Glomerular visceral epithelial cell (primary cell): ENCODE measurements at regions not wholly inside any gene's neighbourhood (a gene's known extent, or its start where the extent isn't known, plus 50 kb on each side); places are given as distances from the start of the nearest gene placed in this dataset.

Experiments
- DNase-seq: peaks from one replicate; pipeline ENCODE4 v3.0.0-alpha.2; 2016; ENCODE audit errors: extremely low spot score

- DNase-seq, result no peak
Observed at GRCh38 chr14:104319491-104320241, 181.3 kb downstream of the KIF26A start.

GRCh38 chr14:104320611-104321086 is 182.3 kb downstream of the KIF26A start:
- DNase-seq, result no peak

- DNase-seq, result no peak
Observed at GRCh38 chr14:104321088-104321801, 182.9 kb downstream of the KIF26A start.

GRCh38 chr14:104321802-104322130 is 183.4 kb downstream of the KIF26A start:
- no peak for DNase-seq

DNA sequence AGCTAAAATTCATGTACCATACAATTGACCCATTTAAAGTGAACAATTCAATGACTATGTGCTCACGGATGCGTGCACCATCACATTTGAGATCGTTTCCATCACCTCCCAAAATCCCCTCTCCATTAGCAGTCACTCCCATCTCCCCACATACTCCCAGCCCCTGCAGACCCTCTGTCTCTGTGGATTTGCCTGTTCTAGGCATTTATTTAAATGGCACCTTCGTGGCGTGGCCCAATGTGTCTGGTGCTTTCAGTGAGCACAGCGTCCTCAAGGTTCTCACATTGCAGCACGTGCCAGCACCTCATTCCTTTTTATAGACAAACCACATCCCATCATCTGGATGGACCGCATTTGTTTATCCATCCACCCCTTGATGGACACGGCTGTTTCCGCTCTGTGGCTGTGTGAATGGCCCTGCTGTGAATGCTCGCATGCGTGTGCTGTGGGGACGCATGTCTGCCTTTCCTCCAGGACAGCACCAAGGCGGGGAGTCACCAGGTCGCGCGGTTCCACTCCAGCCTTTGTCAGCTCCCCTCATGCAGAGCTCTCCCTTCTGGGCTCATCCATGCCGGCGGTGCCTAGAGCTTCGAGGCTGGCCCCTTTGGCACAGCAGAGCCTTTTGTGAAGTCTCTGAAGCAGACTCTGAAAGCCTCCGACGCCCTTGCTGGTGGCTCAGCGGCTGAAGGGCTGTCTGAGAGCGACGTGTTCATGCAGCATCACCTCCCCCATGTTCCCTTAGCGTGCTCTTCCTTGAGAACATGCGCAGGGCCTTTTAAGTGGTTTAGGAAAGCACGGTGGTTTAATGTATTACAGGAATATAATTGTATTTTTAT is 184.4 kb downstream of the KIF26A start:
- no peak for DNase-seq

DNA sequence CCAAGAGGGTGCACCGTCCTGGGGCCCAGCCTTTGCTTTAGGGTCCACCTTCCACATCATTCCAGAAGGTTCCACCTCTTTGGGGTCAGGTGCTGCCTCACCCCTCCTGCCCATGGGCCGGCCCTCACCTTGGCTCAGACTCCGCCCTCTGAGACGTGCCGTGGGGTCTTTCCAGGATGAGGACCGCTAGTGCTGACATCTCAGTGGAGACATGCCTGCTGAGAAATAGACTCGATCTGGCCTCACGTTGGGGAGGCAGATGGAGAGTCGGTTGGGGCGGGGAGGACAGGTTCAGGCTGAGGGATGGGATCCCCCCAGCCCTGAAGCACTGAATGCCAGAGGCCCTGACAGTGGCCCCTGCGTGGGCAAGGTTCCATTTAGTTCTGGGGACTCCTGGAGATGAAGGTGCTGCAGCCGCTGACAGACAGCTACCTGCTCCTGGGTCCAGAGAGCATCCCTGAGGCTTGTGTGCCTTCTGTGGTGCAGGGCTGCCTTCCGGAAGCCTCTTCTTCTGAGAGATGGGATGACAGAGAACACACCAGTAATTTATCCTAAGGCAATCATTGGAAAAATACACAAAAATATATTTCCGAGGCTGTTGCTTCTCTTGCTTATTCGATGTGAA is 185.3 kb downstream of the KIF26A start:
- no peak for DNase-seq

DNA sequence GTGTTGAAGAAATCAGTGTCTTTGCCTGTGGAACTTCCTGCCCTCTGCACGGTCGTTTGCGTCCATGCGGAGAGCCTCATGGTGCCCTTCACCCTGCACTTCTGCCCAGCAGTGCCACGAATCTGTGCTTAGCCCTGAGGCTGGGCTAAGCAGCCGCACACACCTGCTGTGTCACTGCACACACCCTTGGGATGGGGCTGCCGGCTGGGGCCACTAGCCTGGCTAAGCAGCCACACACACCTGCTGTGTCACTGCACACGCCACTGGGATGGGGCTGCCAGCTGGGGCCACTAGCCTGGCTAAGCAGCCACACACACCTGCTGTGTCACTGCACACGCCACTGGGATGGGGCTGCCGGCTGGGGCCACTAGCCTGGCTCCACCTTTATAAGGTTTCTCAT is 188.5 kb downstream of the KIF26A start:
- DNase-seq, result no peak

GRCh38 chr14:104328607-104329006 is 190.2 kb downstream of the KIF26A start:
- DNase-seq, result no peak

DNA sequence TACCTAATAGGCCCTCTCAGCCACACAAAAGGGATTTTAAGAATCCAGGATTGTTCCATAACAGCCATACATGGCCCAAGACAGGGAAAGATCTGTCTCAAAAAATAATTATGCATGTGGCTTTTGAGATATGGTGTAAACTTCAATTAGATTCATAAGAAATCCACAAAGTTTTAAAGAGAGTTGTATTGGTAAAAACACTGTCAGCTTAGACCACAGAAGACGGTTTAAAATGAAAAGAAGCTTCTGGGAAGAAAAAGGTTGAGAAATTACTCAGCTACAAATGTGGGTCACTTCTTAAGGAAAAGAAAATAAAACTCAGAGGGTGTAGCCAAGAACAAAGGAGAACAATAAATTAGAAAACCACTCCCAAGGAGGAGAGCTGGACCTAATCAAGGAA is 191.4 kb downstream of the KIF26A start:
- DNase-seq, result no peak

GRCh38 chr14:104331871-104332605 is 193.7 kb downstream of the KIF26A start:
- no peak for DNase-seq

DNA sequence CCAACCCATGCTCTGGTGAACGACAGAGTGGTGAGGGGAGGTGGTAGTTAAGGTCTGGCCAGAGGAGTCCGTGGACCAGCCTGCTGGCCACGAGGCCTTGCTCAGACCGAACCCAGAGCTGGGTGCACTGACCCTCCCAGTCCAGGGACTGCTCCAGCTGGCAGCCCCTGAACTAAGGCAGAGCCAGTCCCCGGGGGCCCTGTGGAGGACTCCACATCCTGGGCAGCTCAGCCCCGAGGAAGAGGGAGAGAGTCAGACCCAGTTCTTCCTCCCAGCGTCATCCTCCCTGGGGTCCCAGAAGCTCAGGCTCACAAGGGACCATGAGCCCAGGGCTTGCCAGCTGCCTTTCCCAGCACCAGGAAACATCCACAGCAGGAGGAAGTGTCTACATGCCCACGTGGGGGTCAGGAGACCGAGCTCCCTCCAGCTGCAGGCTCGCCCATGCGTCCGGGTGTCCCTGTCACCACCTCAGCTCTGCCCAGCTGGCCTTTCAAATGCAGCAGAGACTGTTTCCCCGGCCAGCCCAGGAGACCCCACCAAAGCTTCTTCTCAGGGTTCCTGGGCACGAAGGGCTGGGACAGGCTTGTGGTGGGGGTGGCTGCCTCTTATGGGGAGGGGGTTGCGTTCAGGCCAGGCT is 194.4 kb downstream of the KIF26A start:
- DNase-seq, result no peak

DNA sequence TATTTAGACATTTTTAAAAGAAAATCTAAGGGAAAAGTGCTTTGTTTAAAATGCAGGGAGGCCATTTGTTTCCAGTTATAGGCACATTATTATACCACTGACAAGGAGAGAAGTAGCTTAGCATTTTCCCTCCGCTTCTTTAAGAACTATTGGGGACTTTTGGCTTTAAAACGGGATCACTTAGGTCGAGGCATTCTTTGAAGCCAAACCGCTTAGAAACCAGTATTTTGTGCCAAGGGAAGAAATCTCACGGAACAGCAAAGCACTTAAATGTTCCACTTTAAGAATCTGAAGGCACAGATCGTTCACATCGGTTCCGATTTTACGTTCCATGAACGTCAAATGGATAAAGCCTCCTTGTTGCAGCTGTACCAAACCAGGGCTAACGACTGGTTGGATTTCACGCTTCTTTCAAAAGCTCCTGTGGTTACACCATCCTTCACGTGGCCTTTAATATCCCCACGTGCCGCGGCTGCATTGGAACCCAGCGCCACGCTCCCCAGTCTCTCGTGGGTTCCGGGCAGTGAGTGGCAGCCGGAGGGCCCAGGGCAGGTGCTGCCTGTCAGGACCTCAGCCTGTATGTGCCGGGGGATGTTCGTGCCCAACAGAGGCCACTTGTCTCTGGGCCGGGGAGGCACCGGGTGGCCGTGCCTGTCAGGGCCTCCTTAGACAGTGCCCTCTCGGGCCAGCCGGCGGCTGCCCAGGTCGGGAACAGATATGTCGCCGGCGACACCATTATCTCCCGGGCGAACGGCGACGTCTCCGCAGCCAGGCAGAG is 195.4 kb downstream of the KIF26A start:
- no peak for DNase-seq

DNA sequence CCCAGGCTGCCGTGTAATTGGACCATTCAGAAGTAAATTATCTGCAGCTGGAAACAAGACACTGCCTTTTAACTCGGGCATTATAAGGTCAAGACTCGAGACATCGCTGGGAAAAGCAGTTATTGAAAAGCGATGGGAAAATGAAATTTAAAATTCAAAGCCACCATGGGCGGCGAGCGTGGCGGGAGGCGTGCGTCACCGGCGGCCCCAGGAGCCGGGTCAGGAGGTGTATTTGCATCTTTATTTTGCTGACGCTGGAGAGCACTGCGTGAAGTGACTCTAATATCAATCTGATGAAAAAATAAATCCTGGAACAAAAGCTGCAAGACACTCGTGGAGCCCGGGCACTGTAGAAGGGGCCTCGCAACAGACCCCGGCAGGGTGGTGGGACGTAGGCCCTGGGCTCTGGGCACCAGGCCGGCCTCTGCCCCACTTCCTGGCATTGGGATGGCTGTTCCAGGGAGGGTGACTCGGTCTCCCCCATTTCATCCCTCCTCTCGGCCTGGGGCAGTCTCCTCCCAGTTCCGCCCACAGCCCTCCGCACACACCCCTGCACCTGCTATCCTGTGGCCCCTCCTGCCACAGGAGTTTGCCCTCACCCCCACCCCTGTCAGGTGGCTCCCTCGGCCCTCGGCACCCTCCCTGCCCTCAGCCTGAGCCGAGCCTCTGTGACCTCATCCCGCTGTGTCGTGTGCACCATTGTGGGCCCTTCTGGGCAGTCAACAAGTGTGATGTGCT is 196.2 kb downstream of the KIF26A start:
- DNase-seq, result no peak

DNA sequence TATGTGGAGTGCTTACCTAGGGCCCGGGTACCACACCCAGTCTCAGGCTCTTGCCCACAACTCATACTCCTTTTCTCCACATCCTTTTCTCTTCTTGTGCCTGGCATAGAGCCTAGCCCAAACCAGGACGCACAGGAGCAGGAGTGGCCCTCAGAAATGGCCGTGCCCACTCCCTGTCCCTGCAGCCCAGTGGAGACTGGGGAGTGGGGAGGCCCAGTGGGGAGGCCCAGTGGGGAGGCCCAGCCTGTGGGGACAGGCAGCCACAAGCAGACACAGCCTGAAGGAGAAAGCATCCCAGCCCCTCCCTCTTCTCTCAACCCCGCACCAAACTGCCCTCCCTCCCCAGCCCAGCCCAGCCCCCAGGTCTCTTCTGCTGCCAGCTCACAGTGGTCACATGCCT is 196.8 kb downstream of the KIF26A start:
- no peak for DNase-seq

- DNase-seq, result no peak
Observed at GRCh38 chr14:104335611-104336010, 197.2 kb downstream of the KIF26A start.

DNA sequence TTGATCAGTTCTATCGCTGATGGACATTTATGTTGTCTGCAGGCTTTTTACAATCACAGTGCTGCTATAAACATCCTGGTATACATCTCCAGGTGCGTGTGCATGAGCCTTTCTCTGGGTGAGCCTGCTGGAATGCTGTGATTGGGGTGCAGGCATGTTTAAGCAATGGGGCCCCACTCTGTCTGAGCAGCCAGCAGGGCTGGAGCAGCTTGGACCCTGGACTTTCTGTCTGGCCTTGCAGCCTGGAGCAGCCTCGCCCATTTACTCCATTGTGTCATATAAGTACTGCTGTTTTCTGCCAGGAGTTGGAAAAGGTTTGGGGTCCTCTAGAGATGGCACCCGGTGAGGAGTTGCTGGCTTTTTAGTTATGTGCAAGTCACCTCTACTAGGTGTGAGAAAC is 199.0 kb downstream of the KIF26A start:
- DNase-seq, result no peak

- DNase-seq, result no peak
Observed at GRCh38 chr14:104339361-104339760, 201.0 kb downstream of the KIF26A start.

DNA sequence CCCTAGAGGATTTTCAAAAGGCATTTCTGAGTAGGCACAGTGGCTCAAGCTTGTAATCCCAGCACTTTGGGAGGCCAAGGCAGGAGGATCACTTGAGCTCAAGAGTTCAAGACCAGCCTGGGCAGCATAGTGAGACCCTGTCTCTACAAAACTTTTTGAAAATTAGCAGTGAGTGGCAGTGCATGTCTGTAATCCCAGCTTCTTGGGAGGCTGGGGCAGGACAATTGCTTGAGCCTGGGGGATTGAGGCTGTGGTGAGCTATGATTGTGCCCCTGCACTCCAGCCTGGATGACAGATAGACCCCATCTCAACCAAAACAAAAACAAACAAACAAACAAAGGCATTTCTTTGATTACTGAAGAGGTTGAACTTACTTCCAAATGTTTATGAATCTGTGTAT is 201.4 kb downstream of the KIF26A start:
- DNase-seq, result no peak
